HG02884 (cell line): ENCODE measurements at regions not wholly inside any gene's neighbourhood (a gene's known extent, or its start where the extent isn't known, plus 50 kb on each side); places are given as distances from the start of the nearest gene placed in this dataset.
A peak's percentile ranks its signal among the peaks of the same experiment; 100 is the strongest.

ENCODE experiments used
- ATAC-seq: cut with Tn5 transposase; IDR thresholded peaks from one replicate; pipeline ENCODE4 v1.9.1; 2021; ENCODE audit warnings: mild to moderate bottlenecking, moderate library complexity; ENCODE audit not compliant: unreplicated experiment

GRCh38 chr3:17811646-17812045 is 69.2 kb upstream of the TBC1D5 start:
- no peak for ATAC-seq

DNA sequence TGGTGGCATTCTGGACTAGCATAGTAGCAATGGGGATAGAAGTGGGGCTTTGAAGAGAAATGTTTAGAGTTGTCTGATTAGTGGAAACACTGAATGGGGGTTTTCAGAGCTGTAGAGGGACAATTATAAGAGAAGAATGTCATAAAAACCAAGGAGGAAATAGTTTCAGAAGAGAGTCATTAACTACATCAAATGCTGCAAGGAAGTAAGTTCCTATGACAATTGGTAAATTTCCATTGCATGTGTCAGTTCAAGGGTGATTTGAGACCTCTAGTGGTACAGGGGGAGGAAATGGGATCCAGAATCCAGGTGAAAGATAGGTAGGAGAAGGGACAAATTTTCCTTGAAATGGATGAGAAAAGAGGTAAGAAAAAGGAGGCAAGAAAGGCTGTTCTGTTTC is 68.3 kb upstream of the TBC1D5 start:
- no peak for ATAC-seq

- ATAC-seq = no peak
Measured at GRCh38 chr3:17808994-17809393, 66.6 kb upstream of the TBC1D5 start.

DNA sequence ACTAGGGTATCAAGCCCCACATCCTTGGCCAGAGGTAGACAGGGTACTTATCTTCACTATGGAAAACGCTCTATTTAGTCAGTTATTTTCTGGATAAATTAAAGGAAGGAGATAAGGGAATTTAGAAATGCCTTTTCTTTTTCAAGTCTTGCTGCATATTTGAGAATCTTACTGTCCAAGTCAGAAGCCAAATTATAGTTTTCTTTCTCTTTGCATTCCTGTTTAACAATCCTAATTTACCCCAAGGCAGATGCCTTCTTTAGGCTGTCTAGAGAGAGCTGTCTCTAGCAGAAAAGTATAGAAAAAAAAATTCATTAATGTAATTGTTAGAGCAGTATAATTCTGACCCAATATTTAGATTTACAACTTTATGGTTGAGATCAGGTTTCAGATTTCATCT is 64.4 kb upstream of the TBC1D5 start:
- no peak for ATAC-seq

GRCh38 chr3:17806201-17806600 is 63.8 kb upstream of the TBC1D5 start:
- ATAC-seq = no peak

DNA sequence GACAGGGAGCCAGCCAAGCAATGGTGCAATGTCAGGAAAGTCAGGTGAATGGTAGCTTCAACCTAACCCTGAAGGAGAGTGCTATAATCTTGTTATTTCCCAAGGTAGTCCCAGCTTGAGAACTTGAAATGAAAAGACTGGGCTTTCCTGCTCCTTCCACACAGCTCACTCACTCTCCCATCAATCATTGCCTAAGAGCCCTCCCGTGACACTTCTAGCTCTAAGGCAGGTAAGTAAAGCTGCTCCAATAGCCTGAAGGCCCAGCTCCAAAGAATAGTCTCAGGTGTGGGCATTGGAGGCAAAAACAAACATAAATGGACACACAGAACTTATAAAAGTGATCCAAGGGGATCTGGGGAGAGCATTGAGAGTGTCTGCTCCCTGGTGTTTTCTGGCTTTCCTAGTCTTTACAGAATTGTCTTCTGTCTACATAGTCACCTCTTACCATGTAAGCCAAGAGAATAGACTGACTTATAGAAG is 63.1 kb upstream of the TBC1D5 start:
- ATAC-seq = no peak

GRCh38 chr3:17802950-17803349 is 60.5 kb upstream of the TBC1D5 start:
- peak; percentile 56 for ATAC-seq

GRCh38 chr3:17801131-17801530 is 58.7 kb upstream of the TBC1D5 start:
- ATAC-seq = no peak

GRCh38 chr3:17800232-17800631 is 57.8 kb upstream of the TBC1D5 start:
- no peak for ATAC-seq

DNA sequence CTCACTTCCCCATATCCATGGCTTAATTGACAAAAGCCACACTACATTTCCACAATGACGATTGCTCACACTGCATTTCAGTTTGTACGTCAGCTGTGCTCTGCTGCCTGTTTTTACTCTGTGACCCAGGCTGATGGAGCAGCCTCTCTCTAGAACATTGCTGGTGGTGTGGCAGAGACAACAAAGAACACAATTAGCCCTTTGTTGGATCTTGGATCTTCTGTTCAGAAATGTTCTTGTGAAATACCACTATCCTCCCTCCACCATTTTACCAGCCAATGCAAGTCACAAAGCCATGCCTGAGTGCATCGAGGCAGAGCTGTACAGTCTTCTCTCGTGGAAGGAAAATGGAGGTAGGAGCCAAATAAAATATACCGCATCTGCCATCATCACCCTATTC is 56.9 kb upstream of the TBC1D5 start:
- ATAC-seq = no peak

DNA sequence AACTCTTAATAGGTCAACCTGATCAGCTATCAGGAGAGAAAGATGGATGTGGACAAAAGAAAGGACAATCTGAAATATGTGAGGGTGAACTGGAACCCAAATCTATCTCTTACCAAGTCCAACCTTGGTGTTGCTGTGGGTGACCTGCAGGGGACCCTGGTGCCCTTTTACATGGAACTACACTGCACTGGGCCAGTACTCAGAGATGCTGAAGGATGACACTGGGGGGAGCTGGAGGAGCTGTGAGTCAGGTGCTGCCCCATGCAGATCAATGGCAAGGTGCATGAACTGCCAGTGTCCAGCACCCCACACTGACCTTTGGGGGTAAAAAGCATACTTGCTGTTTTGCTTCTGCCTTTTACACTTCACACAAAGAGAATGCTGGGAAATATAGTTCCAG is 55.6 kb upstream of the TBC1D5 start:
- no peak for ATAC-seq

DNA sequence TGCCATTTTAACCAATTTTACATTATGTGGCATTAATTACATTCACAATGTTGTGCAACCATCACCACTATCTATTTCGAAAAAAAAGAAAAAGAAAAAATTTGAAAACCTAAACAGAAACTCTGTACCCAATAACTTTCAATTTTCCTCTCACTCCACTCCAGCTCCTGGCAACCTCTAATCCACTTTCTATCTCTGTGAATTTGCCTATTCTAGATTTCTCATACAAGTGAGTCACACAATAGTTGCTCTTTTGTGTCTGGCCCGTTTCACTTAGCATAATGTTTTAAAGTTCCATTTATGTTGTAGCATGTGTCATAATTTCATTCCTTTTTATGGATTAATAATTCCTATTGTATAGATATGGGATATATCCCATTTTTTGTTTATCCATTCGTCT is 53.3 kb upstream of the TBC1D5 start:
- no peak for ATAC-seq

- ATAC-seq = no peak
Measured at GRCh38 chr3:17795280-17795679, 52.8 kb upstream of the TBC1D5 start.

GRCh38 chr3:17793542-17794195 is 51.2 kb upstream of the TBC1D5 start:
- ATAC-seq = no peak
